HL-60 (cell line): ENCODE measurements at regions not wholly inside any gene's neighbourhood (a gene's known extent, or its start where the extent isn't known, plus 50 kb on each side); places are given as distances from the start of the nearest gene placed in this dataset.

Source experiments
- DNase-seq, 2 experiments: peaks; one replicate each; pipeline ENCODE4 v3.0.0-alpha.2; 2010 to 2020; ENCODE audit warnings: low read depth in 1 of 2, low spot score in 1 of 2
- H3K27ac ChIP-seq: fragments of 250-450 bp; sonication (Bioruptor Pico); replicated peaks from 2 replicates; pipeline ENCODE4 v1.5.1; 2020; ENCODE audit warnings: mild to moderate bottlenecking, moderate library complexity
- H3K27me3 ChIP-seq: fragments of 250-450 bp; sonication (Bioruptor Pico); 2 replicates; pipeline ENCODE4 v1.5.1; 2021; ENCODE audit warnings: mild to moderate bottlenecking, moderate library complexity; ENCODE audit not compliant: insufficient read depth, poor library complexity, severe bottlenecking
- H3K4me3 ChIP-seq: replicated peaks from 2 replicates; pipeline ENCODE4 v1.5.1; 2011; ENCODE audit warnings: mild to moderate bottlenecking, control low read depth, low read length; ENCODE audit not compliant: insufficient read depth
- GABPA ChIP-seq: IDR thresholded peaks from 2 replicates; pipeline ENCODE4 v1.6.1; 2012; ENCODE audit warnings: low read depth
- POLR2AphosphoS5 ChIP-seq: IDR thresholded peaks from 2 replicates; pipeline ENCODE4 v1.6.1; 2012; ENCODE audit warnings: low read depth
- SPI1 ChIP-seq: IDR thresholded peaks from 2 replicates; pipeline ENCODE4 v1.6.1; 2012; ENCODE audit warnings: low read depth, mild to moderate bottlenecking, borderline replicate concordance
- TF ChIP-seq, protein P1 (sequence below): IDR thresholded peaks from one replicate; pipeline ENCODE4 v1.5.1; 2011; ENCODE audit warnings: low read length, control low read depth, inconsistent platforms; ENCODE audit not compliant: insufficient read depth
- TF ChIP-seq, protein P2 (sequence below): IDR thresholded peaks from 2 replicates; pipeline ENCODE4 v1.6.1; 2012; ENCODE audit warnings: low read depth; ENCODE audit not compliant: insufficient replicate concordance

DNA sequence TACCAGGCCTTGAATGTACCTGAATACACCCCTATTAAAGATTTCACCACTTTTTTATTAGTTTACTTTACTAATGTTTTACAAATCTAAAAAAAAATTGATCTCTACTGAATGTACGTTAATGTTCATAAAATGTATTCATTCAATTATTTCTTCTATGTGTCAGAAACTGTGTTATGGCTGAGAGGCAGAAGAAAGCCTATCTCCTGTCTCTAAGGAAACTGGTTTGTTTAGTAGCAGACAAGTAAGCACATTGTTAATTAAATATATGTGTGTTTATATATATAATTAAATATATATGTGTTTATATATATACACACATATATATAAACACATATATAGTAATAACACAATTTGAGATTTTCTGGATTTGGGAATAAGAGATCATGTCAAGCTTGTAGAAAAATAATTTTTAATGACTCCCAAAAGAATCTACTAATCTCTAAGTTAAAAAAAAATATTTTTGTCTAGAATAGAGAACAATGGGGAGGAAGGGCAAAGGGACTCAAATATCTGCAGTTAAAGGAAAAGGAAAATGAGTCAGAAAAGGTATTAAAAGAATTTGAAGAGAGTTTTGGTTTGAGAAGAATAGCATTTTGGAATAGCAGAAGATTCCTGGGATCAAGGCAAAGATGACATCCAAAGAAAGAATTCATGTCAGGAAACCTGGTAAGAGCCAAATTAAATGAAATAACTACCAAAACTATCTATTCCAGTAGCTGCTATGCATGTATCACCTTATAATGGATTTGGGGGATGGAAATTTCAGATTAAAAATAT lies 92.1 kb downstream of the CH25H start:
- Histone ChIP-seq H3K27ac (no peak overlapping the region), H3K4me3 (no peak overlapping the region), H3K27me3 (peaks cover 5% of the 10 kb centered on the region)
- no peak for TF ChIP-seq GABPA
- TF ChIP-seq POLR2AphosphoS5, result no peak
- TF ChIP-seq, protein P1, sequence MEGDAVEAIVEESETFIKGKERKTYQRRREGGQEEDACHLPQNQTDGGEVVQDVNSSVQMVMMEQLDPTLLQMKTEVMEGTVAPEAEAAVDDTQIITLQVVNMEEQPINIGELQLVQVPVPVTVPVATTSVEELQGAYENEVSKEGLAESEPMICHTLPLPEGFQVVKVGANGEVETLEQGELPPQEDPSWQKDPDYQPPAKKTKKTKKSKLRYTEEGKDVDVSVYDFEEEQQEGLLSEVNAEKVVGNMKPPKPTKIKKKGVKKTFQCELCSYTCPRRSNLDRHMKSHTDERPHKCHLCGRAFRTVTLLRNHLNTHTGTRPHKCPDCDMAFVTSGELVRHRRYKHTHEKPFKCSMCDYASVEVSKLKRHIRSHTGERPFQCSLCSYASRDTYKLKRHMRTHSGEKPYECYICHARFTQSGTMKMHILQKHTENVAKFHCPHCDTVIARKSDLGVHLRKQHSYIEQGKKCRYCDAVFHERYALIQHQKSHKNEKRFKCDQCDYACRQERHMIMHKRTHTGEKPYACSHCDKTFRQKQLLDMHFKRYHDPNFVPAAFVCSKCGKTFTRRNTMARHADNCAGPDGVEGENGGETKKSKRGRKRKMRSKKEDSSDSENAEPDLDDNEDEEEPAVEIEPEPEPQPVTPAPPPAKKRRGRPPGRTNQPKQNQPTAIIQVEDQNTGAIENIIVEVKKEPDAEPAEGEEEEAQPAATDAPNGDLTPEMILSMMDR, result no peak
- TF ChIP-seq, protein P2, sequence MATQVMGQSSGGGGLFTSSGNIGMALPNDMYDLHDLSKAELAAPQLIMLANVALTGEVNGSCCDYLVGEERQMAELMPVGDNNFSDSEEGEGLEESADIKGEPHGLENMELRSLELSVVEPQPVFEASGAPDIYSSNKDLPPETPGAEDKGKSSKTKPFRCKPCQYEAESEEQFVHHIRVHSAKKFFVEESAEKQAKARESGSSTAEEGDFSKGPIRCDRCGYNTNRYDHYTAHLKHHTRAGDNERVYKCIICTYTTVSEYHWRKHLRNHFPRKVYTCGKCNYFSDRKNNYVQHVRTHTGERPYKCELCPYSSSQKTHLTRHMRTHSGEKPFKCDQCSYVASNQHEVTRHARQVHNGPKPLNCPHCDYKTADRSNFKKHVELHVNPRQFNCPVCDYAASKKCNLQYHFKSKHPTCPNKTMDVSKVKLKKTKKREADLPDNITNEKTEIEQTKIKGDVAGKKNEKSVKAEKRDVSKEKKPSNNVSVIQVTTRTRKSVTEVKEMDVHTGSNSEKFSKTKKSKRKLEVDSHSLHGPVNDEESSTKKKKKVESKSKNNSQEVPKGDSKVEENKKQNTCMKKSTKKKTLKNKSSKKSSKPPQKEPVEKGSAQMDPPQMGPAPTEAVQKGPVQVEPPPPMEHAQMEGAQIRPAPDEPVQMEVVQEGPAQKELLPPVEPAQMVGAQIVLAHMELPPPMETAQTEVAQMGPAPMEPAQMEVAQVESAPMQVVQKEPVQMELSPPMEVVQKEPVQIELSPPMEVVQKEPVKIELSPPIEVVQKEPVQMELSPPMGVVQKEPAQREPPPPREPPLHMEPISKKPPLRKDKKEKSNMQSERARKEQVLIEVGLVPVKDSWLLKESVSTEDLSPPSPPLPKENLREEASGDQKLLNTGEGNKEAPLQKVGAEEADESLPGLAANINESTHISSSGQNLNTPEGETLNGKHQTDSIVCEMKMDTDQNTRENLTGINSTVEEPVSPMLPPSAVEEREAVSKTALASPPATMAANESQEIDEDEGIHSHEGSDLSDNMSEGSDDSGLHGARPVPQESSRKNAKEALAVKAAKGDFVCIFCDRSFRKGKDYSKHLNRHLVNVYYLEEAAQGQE, result no peak
- TF ChIP-seq SPI1, result no peak
- DNase-seq, result no peak

DNA sequence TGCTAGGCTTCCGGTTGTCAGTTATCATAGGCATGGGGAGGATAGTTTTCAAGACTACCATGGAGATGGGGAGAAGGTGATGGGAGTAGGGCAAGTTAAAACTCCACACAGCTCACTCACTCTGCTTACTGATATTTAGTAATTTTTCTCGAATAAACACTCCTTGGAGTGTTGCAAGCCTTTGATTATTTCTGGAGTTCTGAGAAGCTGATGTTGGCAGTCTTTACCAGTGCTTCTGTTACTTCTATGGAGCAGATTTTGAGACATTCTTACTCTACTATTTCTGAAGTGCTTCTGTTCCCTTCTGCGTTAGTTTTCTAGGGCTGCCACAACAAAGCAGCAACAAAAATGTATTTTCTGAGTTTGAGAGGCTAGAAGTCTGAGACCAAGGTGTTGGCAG lies 104.4 kb downstream of the CH25H start:
- Histone ChIP-seq H3K4me3 (no peak overlapping the region), H3K27ac (no peak overlapping the region)
- no peak for DNase-seq

DNA sequence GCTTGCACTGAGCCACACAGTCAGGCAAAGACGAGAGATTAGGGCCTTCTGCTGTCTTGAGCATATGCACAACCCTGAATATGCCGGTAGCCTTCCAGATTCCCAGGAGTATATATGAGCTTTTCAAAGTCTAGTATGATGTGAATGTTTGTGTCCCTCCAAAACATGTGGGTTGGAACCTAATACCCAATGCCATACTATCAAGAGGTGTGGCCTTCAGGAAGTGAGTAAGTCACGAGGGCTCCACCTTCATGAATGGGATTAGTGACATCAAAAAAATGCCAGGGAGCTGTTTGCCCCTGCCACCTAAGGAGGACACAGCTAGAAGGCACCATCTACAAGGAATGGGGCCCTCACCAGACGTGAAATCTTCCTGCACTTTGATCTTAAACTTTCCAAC lies 105.2 kb downstream of the CH25H start:
- Histone ChIP-seq H3K4me3 (no peak overlapping the region), H3K27me3 (peaks cover 11% of the 10 kb centered on the region), H3K27ac (no peak overlapping the region)
- DNase-seq, result no peak
- TF ChIP-seq, protein P1, result no peak
- no peak for TF ChIP-seq GABPA
- no peak for TF ChIP-seq POLR2AphosphoS5
- TF ChIP-seq, protein P2, result no peak
- TF ChIP-seq SPI1, result no peak

More for the DNA sequence above, 104.4 kb downstream of the CH25H start:
- H3K27me3 ChIP-seq, result peaks cover 11% of the 10 kb centered on the region
- TF ChIP-seq, protein P2, result no peak
- TF ChIP-seq SPI1 (no peak), POLR2AphosphoS5 (no peak), GABPA (no peak)
- TF ChIP-seq, protein P1, result no peak
